ENCODE measurements at regions not wholly inside any gene's neighbourhood (a gene's known extent, or its start where the extent isn't known, plus 50 kb on each side); places are given as distances from the start of the nearest gene placed in this dataset.

GRCh38 chr11:122037911-122038310 lies 78.1 kb downstream of the BLID start:
- TF ChIP-seq NFIC (IDR thresholded peaks at IDR 0.05) (no peak), REST (IDR thresholded peaks at IDR 0.05; ENCODE audit: low read depth) (no peak), CREB1 (IDR thresholded peaks at IDR 0.05; ENCODE audit: low read depth) (no peak), TEAD4 (IDR thresholded peaks at IDR 0.05) (no peak)
